Spleen (tissue), 7 donors: ENCODE measurements at regions not wholly inside any gene's neighbourhood (a gene's known extent, or its start where the extent isn't known, plus 50 kb on each side); places are given as distances from the start of the nearest gene placed in this dataset.

Source experiments
- POLR2A ChIP-seq, 3 donors: fragments of 450-650 bp; IDR thresholded peaks; one replicate each; pipeline ENCODE4 v1.5.1; 2017; ENCODE audit warnings: antibody characterized with exemption in 3 of 3, mild to moderate bottlenecking in 1 of 3
- TF ChIP-seq, protein P1 (sequence below), 11 experiments: fragments of 200-600 bp in 7 of 11; fragments of 450-650 bp in 4 of 11; sonication (generic) in 4 of 11; IDR thresholded peaks in 8 of 11; conservative IDR thresholded peaks in 3 of 11; 1 replicate in 7 of 11; 2 replicates in 4 of 11; pipeline versions ENCODE4 v1.4.0 to v1.8.0; 2016 to 2021; ENCODE audit warnings: antibody characterized with exemption in 11 of 11, inconsistent platforms in 4 of 11, mild to moderate bottlenecking in 1 of 11
- donor health status: DM: no; HTN: no; CAD: no; lungs with moderate emphysema.
- donor health status: DM: no; HTN: no; CAD: no.
- donor health status: DM: no; HTN: no; CAD: no.

DNA sequence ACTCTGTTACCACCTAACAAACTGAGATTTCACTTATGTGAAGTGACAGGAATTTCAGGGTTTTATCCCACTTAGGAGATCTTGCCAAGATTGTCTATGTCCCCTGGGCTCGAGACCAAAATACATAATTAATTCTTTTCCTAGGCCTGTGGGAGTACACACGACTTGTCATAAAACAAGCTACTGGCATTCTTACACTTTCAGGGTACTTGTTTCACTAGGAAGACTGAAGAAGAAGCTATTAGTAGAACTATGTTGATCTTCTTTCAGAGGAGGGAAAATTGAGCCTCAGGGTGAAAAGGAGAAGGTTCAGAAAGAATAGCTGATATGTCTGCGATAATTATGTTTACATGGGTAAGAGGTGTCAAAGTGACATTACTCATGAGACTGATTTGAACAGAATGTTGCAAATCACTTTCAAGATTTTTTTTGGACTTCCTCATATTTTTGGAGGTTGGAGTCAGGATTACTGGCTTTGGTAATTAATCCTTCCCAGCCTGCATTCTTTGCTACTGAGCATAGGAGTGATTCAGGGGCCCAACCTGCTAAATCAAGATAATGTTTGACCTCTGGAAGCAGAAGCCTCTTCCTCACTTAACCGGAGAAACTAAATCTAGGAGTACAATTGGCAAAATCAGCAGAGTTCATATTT lies 240.0 kb upstream of the NT5C1B start:
- TF ChIP-seq, protein P1, sequence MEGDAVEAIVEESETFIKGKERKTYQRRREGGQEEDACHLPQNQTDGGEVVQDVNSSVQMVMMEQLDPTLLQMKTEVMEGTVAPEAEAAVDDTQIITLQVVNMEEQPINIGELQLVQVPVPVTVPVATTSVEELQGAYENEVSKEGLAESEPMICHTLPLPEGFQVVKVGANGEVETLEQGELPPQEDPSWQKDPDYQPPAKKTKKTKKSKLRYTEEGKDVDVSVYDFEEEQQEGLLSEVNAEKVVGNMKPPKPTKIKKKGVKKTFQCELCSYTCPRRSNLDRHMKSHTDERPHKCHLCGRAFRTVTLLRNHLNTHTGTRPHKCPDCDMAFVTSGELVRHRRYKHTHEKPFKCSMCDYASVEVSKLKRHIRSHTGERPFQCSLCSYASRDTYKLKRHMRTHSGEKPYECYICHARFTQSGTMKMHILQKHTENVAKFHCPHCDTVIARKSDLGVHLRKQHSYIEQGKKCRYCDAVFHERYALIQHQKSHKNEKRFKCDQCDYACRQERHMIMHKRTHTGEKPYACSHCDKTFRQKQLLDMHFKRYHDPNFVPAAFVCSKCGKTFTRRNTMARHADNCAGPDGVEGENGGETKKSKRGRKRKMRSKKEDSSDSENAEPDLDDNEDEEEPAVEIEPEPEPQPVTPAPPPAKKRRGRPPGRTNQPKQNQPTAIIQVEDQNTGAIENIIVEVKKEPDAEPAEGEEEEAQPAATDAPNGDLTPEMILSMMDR (IDR thresholded peaks at IDR 0.05 in 8 of 11, conservative IDR thresholded peaks at IDR 0.05 in 3 of 11) = no peak
- no peak for TF ChIP-seq POLR2A (IDR thresholded peaks at IDR 0.05)
